ENCODE measurements at regions not wholly inside any gene's neighbourhood (a gene's known extent, or its start where the extent isn't known, plus 50 kb on each side); places are given as distances from the start of the nearest gene placed in this dataset.

GRCh38 chr21:17053321-17053720, 459.5 kb upstream of the CXADR start:
- Histone ChIP-seq H3K27me3 (ENCODE audit: insufficient read depth, poor library complexity, severe bottlenecking) (no peaks in the 10 kb centered on the region), H3K4me3 (ENCODE audit: severe bottlenecking) (no peak overlapping the region), H3K27ac (ENCODE audit: poor library complexity, severe bottlenecking) (no peak overlapping the region), H3K9me3 (ENCODE audit: severe bottlenecking) (no peaks in the 10 kb centered on the region), H3K36me3 (ENCODE audit: low read depth) (no peaks in the 10 kb centered on the region), H3K4me1 (ENCODE audit: insufficient read depth, poor library complexity, severe bottlenecking) (no peaks in the 10 kb centered on the region)
- DNase-seq (ENCODE audit: low spot score) = no peak
- no peak for TF ChIP-seq CTCF (IDR thresholded peaks at IDR 0.05; ENCODE audit: poor library complexity, severe bottlenecking)
- no peak for ATAC-seq (ENCODE audit: low read depth)

GRCh38 chr21:17059936-17060335, 452.9 kb upstream of the CXADR start:
- Histone ChIP-seq H3K27ac (ENCODE audit: poor library complexity, severe bottlenecking) (no peak overlapping the region), H3K4me3 (ENCODE audit: severe bottlenecking) (no peak overlapping the region), H3K4me1 (ENCODE audit: insufficient read depth, poor library complexity, severe bottlenecking) (no peaks in the 10 kb centered on the region), H3K36me3 (ENCODE audit: low read depth) (no peaks in the 10 kb centered on the region), H3K27me3 (ENCODE audit: insufficient read depth, poor library complexity, severe bottlenecking) (no peaks in the 10 kb centered on the region), H3K9me3 (ENCODE audit: severe bottlenecking) (no peaks in the 10 kb centered on the region)
- no peak for TF ChIP-seq CTCF (IDR thresholded peaks at IDR 0.05; ENCODE audit: poor library complexity, severe bottlenecking)
- ATAC-seq (ENCODE audit: low read depth) (no peak), DNase-seq (ENCODE audit: low spot score) (no peak)

- Histone ChIP-seq H3K27ac (ENCODE audit: poor library complexity, severe bottlenecking) (no peak overlapping the region), H3K36me3 (ENCODE audit: low read depth) (no peaks in the 10 kb centered on the region), H3K9me3 (ENCODE audit: severe bottlenecking) (no peaks in the 10 kb centered on the region), H3K27me3 (ENCODE audit: insufficient read depth, poor library complexity, severe bottlenecking) (no peaks in the 10 kb centered on the region), H3K4me1 (ENCODE audit: insufficient read depth, poor library complexity, severe bottlenecking) (no peaks in the 10 kb centered on the region), H3K4me3 (ENCODE audit: severe bottlenecking) (no peak overlapping the region)
- ATAC-seq (ENCODE audit: low read depth) (no peak), DNase-seq (ENCODE audit: low spot score) (no peak)
- no peak for TF ChIP-seq CTCF (IDR thresholded peaks at IDR 0.05; ENCODE audit: poor library complexity, severe bottlenecking)
These were observed 446.8 kb upstream of the CXADR start for GRCh38 chr21:17066006-17066405.

GRCh38 chr21:17071093-17071492, 441.8 kb upstream of the CXADR start:
- no peak overlapping the region for H3K27ac ChIP-seq (ENCODE audit: poor library complexity, severe bottlenecking)
- ATAC-seq (ENCODE audit: low read depth) (no peak), DNase-seq (ENCODE audit: low spot score) (no peak)
- H3K36me3 ChIP-seq (ENCODE audit: low read depth) = no peaks in the 10 kb centered on the region
- H3K4me1 ChIP-seq (ENCODE audit: insufficient read depth, poor library complexity, severe bottlenecking) = no peaks in the 10 kb centered on the region
- no peak overlapping the region for H3K4me3 ChIP-seq (ENCODE audit: severe bottlenecking)
- no peaks in the 10 kb centered on the region for H3K27me3 ChIP-seq (ENCODE audit: insufficient read depth, poor library complexity, severe bottlenecking)
- no peaks in the 10 kb centered on the region for H3K9me3 ChIP-seq (ENCODE audit: severe bottlenecking)
- TF ChIP-seq CTCF (IDR thresholded peaks at IDR 0.05; ENCODE audit: poor library complexity, severe bottlenecking) = no peak

GRCh38 chr21:17081193-17081592, 431.6 kb upstream of the CXADR start:
- Histone ChIP-seq H3K9me3 (ENCODE audit: severe bottlenecking) (no peaks in the 10 kb centered on the region), H3K4me3 (ENCODE audit: severe bottlenecking) (no peak overlapping the region), H3K27me3 (ENCODE audit: insufficient read depth, poor library complexity, severe bottlenecking) (no peaks in the 10 kb centered on the region), H3K27ac (ENCODE audit: poor library complexity, severe bottlenecking) (no peak overlapping the region), H3K36me3 (ENCODE audit: low read depth) (no peaks in the 10 kb centered on the region), H3K4me1 (ENCODE audit: insufficient read depth, poor library complexity, severe bottlenecking) (no peaks in the 10 kb centered on the region)
- ATAC-seq (ENCODE audit: low read depth) (no peak), DNase-seq (ENCODE audit: low spot score) (no peak)
- TF ChIP-seq CTCF (IDR thresholded peaks at IDR 0.05; ENCODE audit: poor library complexity, severe bottlenecking) = no peak

Data from RWPE2 (cell line).